ENCODE measurements at regions not wholly inside any gene's neighbourhood (a gene's known extent, or its start where the extent isn't known, plus 50 kb on each side); places are given as distances from the start of the nearest gene placed in this dataset.

GRCh38 chr13:109867766-109868165 is 81.4 kb upstream of the IRS2 start:
- Mint-ChIP-seq H3K36me3 (no peaks in the 10 kb centered on the region), H3K4me3 (no peak overlapping the region), H3K4me1 (peaks cover 30% of the 10 kb centered on the region), H3K27ac (no peak overlapping the region), H3K27me3 (ENCODE audit: low read depth) (no peaks in the 10 kb centered on the region), H3K9me3 (no peaks in the 10 kb centered on the region)
- TF ChIP-seq, protein P1, sequence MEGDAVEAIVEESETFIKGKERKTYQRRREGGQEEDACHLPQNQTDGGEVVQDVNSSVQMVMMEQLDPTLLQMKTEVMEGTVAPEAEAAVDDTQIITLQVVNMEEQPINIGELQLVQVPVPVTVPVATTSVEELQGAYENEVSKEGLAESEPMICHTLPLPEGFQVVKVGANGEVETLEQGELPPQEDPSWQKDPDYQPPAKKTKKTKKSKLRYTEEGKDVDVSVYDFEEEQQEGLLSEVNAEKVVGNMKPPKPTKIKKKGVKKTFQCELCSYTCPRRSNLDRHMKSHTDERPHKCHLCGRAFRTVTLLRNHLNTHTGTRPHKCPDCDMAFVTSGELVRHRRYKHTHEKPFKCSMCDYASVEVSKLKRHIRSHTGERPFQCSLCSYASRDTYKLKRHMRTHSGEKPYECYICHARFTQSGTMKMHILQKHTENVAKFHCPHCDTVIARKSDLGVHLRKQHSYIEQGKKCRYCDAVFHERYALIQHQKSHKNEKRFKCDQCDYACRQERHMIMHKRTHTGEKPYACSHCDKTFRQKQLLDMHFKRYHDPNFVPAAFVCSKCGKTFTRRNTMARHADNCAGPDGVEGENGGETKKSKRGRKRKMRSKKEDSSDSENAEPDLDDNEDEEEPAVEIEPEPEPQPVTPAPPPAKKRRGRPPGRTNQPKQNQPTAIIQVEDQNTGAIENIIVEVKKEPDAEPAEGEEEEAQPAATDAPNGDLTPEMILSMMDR (IDR thresholded peaks at IDR 0.05; ENCODE audit: unreplicated experiment): no peak
- DNase-seq (ENCODE audit: low spot score in 2 of 2, unreplicated experiment in 2 of 2): no peak

DNA sequence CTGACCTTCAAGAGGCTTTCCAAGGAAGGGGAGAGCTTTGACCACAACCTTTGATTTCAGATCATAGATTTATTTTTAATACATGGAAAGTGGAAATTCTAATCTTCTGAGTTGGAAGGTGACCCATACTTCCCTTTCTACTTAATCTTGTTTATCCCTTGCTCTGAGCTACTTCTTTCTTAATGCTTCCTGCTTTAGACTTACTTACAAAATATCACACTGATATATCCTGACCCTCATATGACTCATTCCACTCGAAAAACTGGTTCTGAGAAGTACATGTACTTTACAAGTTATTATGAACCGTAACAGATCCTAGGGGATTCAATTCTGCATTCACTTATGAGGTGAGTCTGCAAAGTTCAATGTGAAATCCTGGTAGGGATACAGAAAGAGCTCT is 76.2 kb upstream of the IRS2 start:
- H3K4me1 Mint-ChIP-seq: peaks cover 12% of the 10 kb centered on the region
- no peak overlapping the region for H3K4me3 Mint-ChIP-seq
- DNase-seq (ENCODE audit: low spot score in 2 of 2, unreplicated experiment in 2 of 2): no peak
- no peaks in the 10 kb centered on the region for H3K36me3 Mint-ChIP-seq
- TF ChIP-seq, protein P1 (IDR thresholded peaks at IDR 0.05; ENCODE audit: unreplicated experiment): no peak
- H3K27ac Mint-ChIP-seq: peak overlapping the region; percentile 5
- peaks cover 3% of the 10 kb centered on the region for H3K9me3 Mint-ChIP-seq
- H3K27me3 Mint-ChIP-seq (ENCODE audit: low read depth): no peaks in the 10 kb centered on the region

DNA sequence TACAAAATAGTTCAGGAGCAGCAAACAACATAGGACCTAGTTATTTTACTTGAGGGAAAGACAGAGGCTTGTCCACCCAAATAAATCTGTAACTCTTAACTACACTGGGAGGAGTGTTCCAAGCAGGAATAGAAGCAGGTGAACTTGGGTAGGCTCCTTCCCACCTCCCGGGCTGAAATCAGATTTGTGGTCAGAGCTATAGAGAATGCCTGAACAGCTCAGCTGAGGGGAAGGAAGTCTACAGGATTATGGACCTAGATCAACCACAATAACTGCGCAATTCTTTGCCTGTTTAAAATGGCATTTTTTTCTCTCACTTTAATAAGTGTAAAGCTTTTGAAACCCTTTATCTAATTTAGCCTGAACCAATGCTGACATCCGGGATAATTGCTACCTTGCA is 73.5 kb upstream of the IRS2 start:
- peaks cover 3% of the 10 kb centered on the region for H3K9me3 Mint-ChIP-seq
- no peaks in the 10 kb centered on the region for H3K36me3 Mint-ChIP-seq
- TF ChIP-seq, protein P1 (IDR thresholded peaks at IDR 0.05; ENCODE audit: unreplicated experiment): no peak
- H3K27me3 Mint-ChIP-seq (ENCODE audit: low read depth): peaks cover 4% of the 10 kb centered on the region
- peaks cover 18% of the 10 kb centered on the region for H3K4me1 Mint-ChIP-seq
- H3K4me3 Mint-ChIP-seq: no peak overlapping the region
- no peak for DNase-seq (ENCODE audit: low spot score in 2 of 2, unreplicated experiment in 2 of 2)
- no peak overlapping the region for H3K27ac Mint-ChIP-seq

DNA sequence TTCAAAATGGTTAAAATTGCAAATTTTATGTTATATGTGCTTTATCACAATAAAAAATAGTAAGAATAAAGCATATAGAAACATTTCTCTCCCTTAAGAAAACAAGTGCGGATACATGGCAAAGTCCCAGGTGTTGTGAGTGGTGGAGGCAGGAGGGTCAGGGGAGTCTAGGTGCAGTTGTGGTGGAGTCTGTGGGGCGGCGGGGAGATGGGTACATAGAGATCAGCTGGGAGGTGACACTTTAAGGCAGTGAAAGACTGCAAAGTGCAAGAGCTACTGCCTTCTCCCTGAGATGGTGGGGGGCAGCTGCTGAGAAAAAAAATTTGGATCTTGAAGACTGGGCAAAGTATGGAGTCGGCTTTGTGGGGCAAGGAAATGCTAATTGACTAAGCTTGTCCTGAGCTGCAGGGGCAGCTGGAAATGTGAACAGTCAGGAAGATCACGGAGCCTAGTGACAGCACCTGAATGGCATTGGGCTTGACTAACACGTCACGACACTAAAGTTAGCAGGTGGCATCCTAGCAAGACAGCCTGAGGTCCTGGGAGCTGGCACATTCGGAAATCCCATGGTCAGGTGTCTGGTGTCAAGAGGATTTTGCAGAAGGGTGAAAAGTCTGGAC is 72.9 kb upstream of the IRS2 start:
- TF ChIP-seq, protein P1 (IDR thresholded peaks at IDR 0.05; ENCODE audit: unreplicated experiment): no peak
- no peak overlapping the region for H3K27ac Mint-ChIP-seq
- H3K9me3 Mint-ChIP-seq: peaks cover 3% of the 10 kb centered on the region
- H3K36me3 Mint-ChIP-seq: no peaks in the 10 kb centered on the region
- peaks cover 9% of the 10 kb centered on the region for H3K27me3 Mint-ChIP-seq (ENCODE audit: low read depth)
- DNase-seq (ENCODE audit: low spot score in 2 of 2, unreplicated experiment in 2 of 2): no peak
- H3K4me1 Mint-ChIP-seq: peaks cover 18% of the 10 kb centered on the region
- no peak overlapping the region for H3K4me3 Mint-ChIP-seq

GRCh38 chr13:109858319-109858718 is 71.9 kb upstream of the IRS2 start:
- Mint-ChIP-seq H3K27ac (no peak overlapping the region), H3K27me3 (ENCODE audit: low read depth) (peaks cover 10% of the 10 kb centered on the region), H3K36me3 (no peaks in the 10 kb centered on the region), H3K9me3 (peaks cover 3% of the 10 kb centered on the region), H3K4me1 (peaks cover 18% of the 10 kb centered on the region), H3K4me3 (no peak overlapping the region)
- TF ChIP-seq, protein P1 (IDR thresholded peaks at IDR 0.05; ENCODE audit: unreplicated experiment): no peak
- DNase-seq (ENCODE audit: low spot score in 2 of 2, unreplicated experiment in 2 of 2): no peak

GRCh38 chr13:109857803-109858202 is 71.4 kb upstream of the IRS2 start:
- H3K36me3 Mint-ChIP-seq: no peaks in the 10 kb centered on the region
- H3K4me3 Mint-ChIP-seq: no peak overlapping the region
- no peak for DNase-seq (ENCODE audit: low spot score in 2 of 2, unreplicated experiment in 2 of 2)
- H3K9me3 Mint-ChIP-seq: peaks cover 3% of the 10 kb centered on the region
- H3K27ac Mint-ChIP-seq: no peak overlapping the region
- peaks cover 15% of the 10 kb centered on the region for H3K4me1 Mint-ChIP-seq
- peaks cover 12% of the 10 kb centered on the region for H3K27me3 Mint-ChIP-seq (ENCODE audit: low read depth)
- TF ChIP-seq, protein P1 (IDR thresholded peaks at IDR 0.05; ENCODE audit: unreplicated experiment): no peak
